SU-DHL-6 (cell line): ENCODE measurements at regions not wholly inside any gene's neighbourhood (a gene's known extent, or its start where the extent isn't known, plus 50 kb on each side); places are given as distances from the start of the nearest gene placed in this dataset.

Source experiments
- H2AFZ ChIP-seq: fragments of 200-600 bp; sonication (generic); 2 replicates; pipeline ENCODE4 v1.6.1; 2014; ENCODE audit warnings: low read depth, mild to moderate bottlenecking, moderate library complexity, mixed read lengths, antibody characterized with exemption, low read length; ENCODE audit not compliant: severe bottlenecking
- H3F3A ChIP-seq: fragments of 200-600 bp; shearing (Covaris generic); 2 replicates; pipeline ENCODE4 v1.6.0; 2016; ENCODE audit warnings: antibody characterized with exemption, mild to moderate bottlenecking; ENCODE audit not compliant: insufficient read depth
- H3K27ac ChIP-seq: fragments of 200-600 bp; sonication (generic); 2 replicates; pipeline ENCODE4 v1.5.1; 2016; ENCODE audit warnings: low read depth, mild to moderate bottlenecking, low read length, moderate library complexity, mixed read lengths
- H3K27me3 ChIP-seq: fragments of 200-600 bp; sonication (generic), shearing (Covaris generic); 2 replicates; pipeline ENCODE4 v1.6.0; 2014; ENCODE audit warnings: mild to moderate bottlenecking, low read length
- H3K36me3 ChIP-seq: fragments of 200-600 bp; sonication (generic); 2 replicates; pipeline ENCODE4 v1.6.1; 2014; ENCODE audit warnings: mild to moderate bottlenecking, low read length, mixed read lengths
- H3K4me2 ChIP-seq: fragments of 300-600, 200-600 bp; shearing (Covaris generic), sonication (generic); 2 replicates; pipeline ENCODE4 v1.6.0; 2014; ENCODE audit warnings: low read length, low read depth, mild to moderate bottlenecking; ENCODE audit not compliant: poor library complexity, severe bottlenecking
- H3K4me3 ChIP-seq: fragments of 200-600 bp; sonication (generic); 2 replicates; pipeline ENCODE4 v1.5.1; 2014; ENCODE audit warnings: antibody characterized with exemption, low read length, mild to moderate bottlenecking, mixed read lengths; ENCODE audit not compliant: insufficient read depth, poor library complexity, severe bottlenecking
- H3K79me2 ChIP-seq: fragments of 200-600 bp; sonication (generic); 2 replicates; pipeline ENCODE4 v1.6.1; 2014; ENCODE audit warnings: mild to moderate bottlenecking, low read length, moderate library complexity; ENCODE audit not compliant: insufficient read depth
- H3K9ac ChIP-seq: fragments of 200-600 bp; sonication (generic); 2 replicates; pipeline ENCODE4 v1.7.0; 2014; ENCODE audit warnings: mild to moderate bottlenecking, low read length
- H3K9me2 ChIP-seq: fragments of 200-600 bp; sonication (generic); replicated peaks from 2 replicates; pipeline ENCODE4 v1.6.1; 2014; ENCODE audit warnings: low read length; ENCODE audit not compliant: insufficient read depth
- H3K9me3 ChIP-seq: fragments of 200-600 bp; sonication (generic); 2 replicates; pipeline ENCODE4 v1.6.1; 2014; ENCODE audit warnings: low read length, mixed read lengths; ENCODE audit not compliant: insufficient read depth
- H4K20me1 ChIP-seq: fragments of 200-600 bp; sonication (generic); 2 replicates; pipeline ENCODE4 v1.6.1; 2014; ENCODE audit warnings: low read depth, mild to moderate bottlenecking, antibody characterized with exemption, low read length, moderate library complexity, mixed read lengths
- EZH2phosphoT487 ChIP-seq: fragments of 200-600 bp; sonication (generic), shearing (Covaris generic); conservative IDR thresholded peaks from 2 replicates; pipeline ENCODE4 v1.6.1; 2018; ENCODE audit warnings: mild to moderate bottlenecking, antibody characterized with exemption, low read length, moderate library complexity, mixed read lengths
- TF ChIP-seq, protein P1 (sequence below): fragments of 200-600 bp; sonication (generic); IDR thresholded peaks from one replicate; pipeline ENCODE4 v1.5.1; 2017; ENCODE audit warnings: antibody characterized with exemption, mild to moderate bottlenecking, low read length, moderate library complexity; ENCODE audit not compliant: insufficient read depth, poor library complexity, severe bottlenecking

DNA sequence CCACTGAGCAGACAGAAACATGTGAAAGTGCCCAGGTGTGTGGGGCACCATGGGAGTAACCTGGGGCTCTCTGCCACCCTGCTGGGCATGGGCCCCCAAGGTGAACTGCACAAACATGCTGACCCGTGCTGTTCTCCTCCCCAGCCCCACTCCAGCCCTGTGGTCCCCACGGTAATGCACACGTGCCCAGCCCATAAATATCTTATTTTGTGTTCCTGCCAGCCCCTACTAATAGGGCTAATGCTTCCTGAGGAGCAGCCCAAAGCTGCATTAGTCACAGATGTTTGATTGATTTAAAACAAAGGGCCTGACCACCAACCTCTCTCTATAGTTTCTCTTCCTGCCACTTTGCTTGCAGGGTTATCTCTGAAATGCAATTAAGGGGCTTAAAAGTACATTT lies 95.4 kb downstream of the ABHD5 start:
- Histone ChIP-seq H3K4me3 (no peak overlapping the region), H3K36me3 (no peaks in the 10 kb centered on the region), H3K27me3 (no peaks in the 10 kb centered on the region), H3K9ac (no peak overlapping the region), H3K27ac (no peak overlapping the region), H2AFZ (no peak overlapping the region), H3K9me3 (no peaks in the 10 kb centered on the region), H3K79me2 (no peaks in the 10 kb centered on the region), H3F3A (no peaks in the 10 kb centered on the region), H4K20me1 (no peaks in the 10 kb centered on the region), H3K4me2 (no peak overlapping the region), H3K9me2 (no peaks in the 10 kb centered on the region)
- TF ChIP-seq, protein P1, sequence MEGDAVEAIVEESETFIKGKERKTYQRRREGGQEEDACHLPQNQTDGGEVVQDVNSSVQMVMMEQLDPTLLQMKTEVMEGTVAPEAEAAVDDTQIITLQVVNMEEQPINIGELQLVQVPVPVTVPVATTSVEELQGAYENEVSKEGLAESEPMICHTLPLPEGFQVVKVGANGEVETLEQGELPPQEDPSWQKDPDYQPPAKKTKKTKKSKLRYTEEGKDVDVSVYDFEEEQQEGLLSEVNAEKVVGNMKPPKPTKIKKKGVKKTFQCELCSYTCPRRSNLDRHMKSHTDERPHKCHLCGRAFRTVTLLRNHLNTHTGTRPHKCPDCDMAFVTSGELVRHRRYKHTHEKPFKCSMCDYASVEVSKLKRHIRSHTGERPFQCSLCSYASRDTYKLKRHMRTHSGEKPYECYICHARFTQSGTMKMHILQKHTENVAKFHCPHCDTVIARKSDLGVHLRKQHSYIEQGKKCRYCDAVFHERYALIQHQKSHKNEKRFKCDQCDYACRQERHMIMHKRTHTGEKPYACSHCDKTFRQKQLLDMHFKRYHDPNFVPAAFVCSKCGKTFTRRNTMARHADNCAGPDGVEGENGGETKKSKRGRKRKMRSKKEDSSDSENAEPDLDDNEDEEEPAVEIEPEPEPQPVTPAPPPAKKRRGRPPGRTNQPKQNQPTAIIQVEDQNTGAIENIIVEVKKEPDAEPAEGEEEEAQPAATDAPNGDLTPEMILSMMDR = no peak
- TF ChIP-seq EZH2phosphoT487 = no peak

DNA sequence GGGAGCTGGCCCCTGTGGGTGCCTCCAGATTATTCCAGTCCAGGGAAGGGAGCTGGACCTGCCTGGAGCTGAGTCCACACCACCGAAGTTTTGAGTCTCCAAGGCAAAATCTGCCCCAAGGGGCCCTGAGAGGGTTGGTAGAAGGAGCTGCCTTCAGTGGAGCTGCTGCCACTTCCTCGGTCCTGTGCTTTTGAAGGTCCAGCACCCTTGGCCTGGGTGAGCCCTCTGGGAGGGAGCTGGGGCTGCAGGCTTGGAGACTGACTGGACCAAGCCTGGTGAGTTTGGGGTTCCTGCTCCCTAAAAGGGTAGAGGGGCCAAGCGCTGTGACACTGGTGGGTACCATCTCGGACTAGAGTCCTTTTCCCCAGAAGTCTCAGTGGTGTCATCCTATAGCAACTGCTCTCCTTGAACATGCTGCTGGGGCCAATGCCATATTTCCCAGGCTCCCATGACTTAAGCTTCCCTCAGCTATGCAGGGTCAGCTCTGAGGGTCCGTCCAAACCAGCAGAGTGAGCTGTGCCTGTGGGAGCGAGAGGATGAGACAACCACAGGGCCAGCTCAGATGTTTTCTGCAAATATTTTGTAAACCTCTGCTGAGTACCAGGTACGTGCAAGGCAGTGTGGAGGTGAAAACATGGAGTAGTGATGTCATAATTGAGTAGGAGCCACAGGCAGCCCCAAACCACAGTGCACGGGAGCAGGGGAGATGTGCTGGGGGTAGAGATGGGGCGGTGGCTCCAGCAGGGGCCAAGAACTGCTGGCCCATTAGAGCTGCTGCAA lies 96.0 kb downstream of the ABHD5 start:
- no peak for TF ChIP-seq EZH2phosphoT487
- TF ChIP-seq, protein P1 = no peak
- no peaks in the 10 kb centered on the region for H3K9me2 ChIP-seq
- no peaks in the 10 kb centered on the region for H4K20me1 ChIP-seq
- no peaks in the 10 kb centered on the region for H3F3A ChIP-seq
- no peaks in the 10 kb centered on the region for H3K79me2 ChIP-seq
- H3K4me3 ChIP-seq = no peak overlapping the region
- H3K36me3 ChIP-seq = no peaks in the 10 kb centered on the region
- no peak overlapping the region for H2AFZ ChIP-seq
- no peak overlapping the region for H3K9ac ChIP-seq
- no peak overlapping the region for H3K27ac ChIP-seq
- no peaks in the 10 kb centered on the region for H3K9me3 ChIP-seq
- no peak overlapping the region for H3K4me2 ChIP-seq
- H3K27me3 ChIP-seq = no peaks in the 10 kb centered on the region

DNA sequence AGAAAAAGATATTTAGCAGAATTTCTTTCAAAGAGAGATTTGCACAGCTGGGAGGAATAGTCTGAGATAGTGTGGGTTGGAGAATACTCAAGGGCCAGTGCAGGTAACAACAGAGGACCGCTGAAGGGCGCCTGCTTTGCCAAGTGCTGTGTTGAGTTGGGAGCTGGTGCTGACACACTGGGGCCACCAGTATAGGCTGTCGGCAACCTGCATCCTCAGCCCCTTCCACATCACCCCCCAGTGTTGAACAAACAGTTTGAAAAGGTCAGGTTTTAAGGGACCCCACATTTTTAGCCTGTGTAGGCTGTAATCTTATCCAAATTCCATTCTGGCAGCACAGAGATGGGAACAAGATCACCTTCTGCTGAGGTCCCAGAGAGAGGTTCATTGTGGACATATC lies 96.6 kb downstream of the ABHD5 start:
- H3K4me3 ChIP-seq = no peak overlapping the region
- no peaks in the 10 kb centered on the region for H3K36me3 ChIP-seq
- H3K79me2 ChIP-seq = no peaks in the 10 kb centered on the region
- no peaks in the 10 kb centered on the region for H3F3A ChIP-seq
- H3K27me3 ChIP-seq = no peaks in the 10 kb centered on the region
- H2AFZ ChIP-seq = no peak overlapping the region
- H3K9me2 ChIP-seq = no peaks in the 10 kb centered on the region
- no peaks in the 10 kb centered on the region for H4K20me1 ChIP-seq
- no peak overlapping the region for H3K9ac ChIP-seq
- H3K27ac ChIP-seq = no peak overlapping the region
- no peak overlapping the region for H3K4me2 ChIP-seq
- no peaks in the 10 kb centered on the region for H3K9me3 ChIP-seq
- TF ChIP-seq, protein P1 = no peak
- no peak for TF ChIP-seq EZH2phosphoT487
